ENCODE measurements at regions not wholly inside any gene's neighbourhood (a gene's known extent, or its start where the extent isn't known, plus 50 kb on each side); places are given as distances from the start of the nearest gene placed in this dataset.

DNA sequence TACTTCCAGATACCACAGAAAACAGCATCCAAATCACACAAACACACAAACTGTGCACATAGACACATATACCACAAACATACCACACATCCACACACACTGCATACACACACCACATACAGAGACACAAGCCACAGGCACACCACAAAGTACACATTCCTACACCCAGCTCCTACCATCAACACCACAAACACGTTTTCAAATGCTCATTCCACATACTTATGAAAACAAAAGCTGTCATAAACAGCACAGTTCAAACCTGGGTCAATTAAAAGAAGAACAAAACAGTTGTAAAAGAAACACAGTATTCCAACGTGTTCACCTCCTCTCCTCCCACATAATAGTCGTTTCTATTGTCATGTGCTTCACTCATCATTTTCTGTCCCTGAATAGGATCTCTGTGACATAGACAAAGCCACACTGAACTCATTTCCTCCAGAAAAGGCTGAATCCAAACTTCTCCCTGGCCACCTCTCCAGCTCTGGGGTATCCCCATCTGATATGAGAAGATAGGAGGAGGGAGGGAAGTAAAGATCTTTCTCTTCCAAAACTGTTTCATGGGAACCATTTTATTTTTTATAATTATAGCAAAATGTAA lies 89.2 kb downstream of the CXCL12 start:
- no peak for DNase-seq
- peaks cover 0 to 5% of the 10 kb centered on the region in 2 experiments for H3K9me3 ChIP-seq (ENCODE audit: control insufficient read depth in 1 of 2, insufficient read depth in 1 of 2, low read length in 2 of 2)
- H3K4me3 ChIP-seq (ENCODE audit: low read length) = no peak overlapping the region
- ATAC-seq (ENCODE audit: poor library complexity) = no peak
- ChIA-PET CTCF (no interaction called here), POLR2A (no interaction called here)
- Mint-ChIP-seq H3K27me3 (peaks cover 18% of the 10 kb centered on the region), H3K9me3 (no peaks in the 10 kb centered on the region), H3K27ac (no peak overlapping the region), H3K4me1 (ENCODE audit: low read depth) (no peaks in the 10 kb centered on the region), H3K4me3 (no peak overlapping the region), H3K36me3 (ENCODE audit: low read depth) (no peaks in the 10 kb centered on the region)
- no peaks in the 10 kb centered on the region for H3K36me3 ChIP-seq (ENCODE audit: insufficient read depth, low read length)
- H3K27me3 ChIP-seq (ENCODE audit: control insufficient read depth in 1 of 2, insufficient read depth in 2 of 2, low read length in 2 of 2) = peaks cover 23 to 34% of the 10 kb centered on the region in 2 experiments
- H3K4me1 ChIP-seq (ENCODE audit: insufficient read depth, low read length) = no peaks in the 10 kb centered on the region
- intact Hi-C loops (cut with DNase I, micrococcal nuclease) = no loop called here
- no peak overlapping the region for H3K27ac ChIP-seq (ENCODE audit: low read depth in 1 of 2, low read length in 2 of 2)
- TF ChIP-seq, protein P1, sequence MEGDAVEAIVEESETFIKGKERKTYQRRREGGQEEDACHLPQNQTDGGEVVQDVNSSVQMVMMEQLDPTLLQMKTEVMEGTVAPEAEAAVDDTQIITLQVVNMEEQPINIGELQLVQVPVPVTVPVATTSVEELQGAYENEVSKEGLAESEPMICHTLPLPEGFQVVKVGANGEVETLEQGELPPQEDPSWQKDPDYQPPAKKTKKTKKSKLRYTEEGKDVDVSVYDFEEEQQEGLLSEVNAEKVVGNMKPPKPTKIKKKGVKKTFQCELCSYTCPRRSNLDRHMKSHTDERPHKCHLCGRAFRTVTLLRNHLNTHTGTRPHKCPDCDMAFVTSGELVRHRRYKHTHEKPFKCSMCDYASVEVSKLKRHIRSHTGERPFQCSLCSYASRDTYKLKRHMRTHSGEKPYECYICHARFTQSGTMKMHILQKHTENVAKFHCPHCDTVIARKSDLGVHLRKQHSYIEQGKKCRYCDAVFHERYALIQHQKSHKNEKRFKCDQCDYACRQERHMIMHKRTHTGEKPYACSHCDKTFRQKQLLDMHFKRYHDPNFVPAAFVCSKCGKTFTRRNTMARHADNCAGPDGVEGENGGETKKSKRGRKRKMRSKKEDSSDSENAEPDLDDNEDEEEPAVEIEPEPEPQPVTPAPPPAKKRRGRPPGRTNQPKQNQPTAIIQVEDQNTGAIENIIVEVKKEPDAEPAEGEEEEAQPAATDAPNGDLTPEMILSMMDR (IDR thresholded peaks at IDR 0.05) = no peak

DNA sequence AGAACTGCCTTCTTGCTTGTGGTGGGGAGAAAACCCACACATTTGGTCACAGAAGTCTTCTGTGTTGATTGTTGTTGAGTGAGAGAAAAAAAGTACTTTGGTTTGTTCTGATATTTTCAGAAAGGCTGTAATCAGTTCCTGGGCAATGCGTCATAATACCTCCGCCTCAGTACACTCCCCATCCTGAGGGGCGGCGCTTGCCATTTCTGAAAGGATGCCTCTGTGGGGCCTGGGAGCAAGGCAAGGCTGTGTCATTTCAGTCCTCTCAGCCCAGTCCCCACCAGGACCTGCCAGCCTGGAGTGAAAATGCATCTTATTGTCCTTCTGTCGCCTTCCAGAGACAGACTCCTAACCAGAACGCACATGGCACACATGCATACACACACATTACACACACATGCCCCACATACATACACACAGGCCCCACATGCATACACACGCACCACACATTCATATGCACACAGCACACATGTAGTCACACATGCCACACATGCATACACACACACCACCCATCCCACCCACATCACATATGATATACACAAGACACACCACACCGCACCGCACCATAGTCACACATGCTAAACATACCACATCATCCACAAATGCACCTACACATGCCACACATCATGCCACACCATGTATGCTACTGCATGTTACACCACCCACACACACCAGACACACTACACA lies 90.0 kb downstream of the CXCL12 start:
- H3K4me3 ChIP-seq (ENCODE audit: low read length) = no peak overlapping the region
- CTCF ChIA-PET = no interaction called here

DNA sequence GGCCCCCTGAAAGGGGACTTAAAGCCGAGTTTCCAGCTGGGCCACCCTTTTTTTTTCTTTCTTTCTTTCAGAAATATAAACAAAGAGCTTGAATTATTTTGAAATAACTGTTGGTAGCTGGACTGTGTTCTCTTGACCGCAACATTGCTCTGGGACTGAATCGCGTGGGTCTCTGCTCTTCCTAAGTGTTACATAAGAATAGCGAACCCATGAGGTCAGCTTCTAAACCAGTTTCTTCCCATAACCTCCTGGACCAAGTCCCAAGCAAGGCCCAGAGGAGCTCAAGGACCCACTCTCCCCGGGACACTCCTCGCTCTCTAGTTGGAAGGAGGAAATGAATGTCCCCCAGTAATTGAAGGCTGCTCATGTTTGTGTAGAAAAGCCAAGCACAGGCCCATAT lies 91.1 kb downstream of the CXCL12 start:
- Mint-ChIP-seq H3K4me3 (no peak overlapping the region), H3K4me1 (ENCODE audit: low read depth) (no peaks in the 10 kb centered on the region), H3K36me3 (ENCODE audit: low read depth) (no peaks in the 10 kb centered on the region), H3K27me3 (peaks cover 23% of the 10 kb centered on the region), H3K9me3 (no peaks in the 10 kb centered on the region), H3K27ac (no peak overlapping the region)
- Histone ChIP-seq H3K36me3 (ENCODE audit: insufficient read depth, low read length) (no peaks in the 10 kb centered on the region), H3K27ac (ENCODE audit: low read depth in 1 of 2, low read length in 2 of 2) (no peak overlapping the region), H3K4me1 (ENCODE audit: insufficient read depth, low read length) (no peaks in the 10 kb centered on the region), H3K9me3 (ENCODE audit: control insufficient read depth in 1 of 2, insufficient read depth in 1 of 2, low read length in 2 of 2) (peaks cover 0 to 5% of the 10 kb centered on the region in 2 experiments), H3K27me3 (ENCODE audit: control insufficient read depth in 1 of 2, insufficient read depth in 2 of 2, low read length in 2 of 2) (peaks cover 29 to 43% of the 10 kb centered on the region in 2 experiments), H3K4me3 (ENCODE audit: low read length) (no peak overlapping the region)
- DNase-seq = no peak
- TF ChIP-seq, protein P1 (IDR thresholded peaks at IDR 0.05) = no peak
- ATAC-seq (ENCODE audit: poor library complexity) = no peak
- POLR2A ChIA-PET = no interaction called here
- CTCF ChIA-PET = no interaction called here
- intact Hi-C loops (cut with DNase I, micrococcal nuclease) = no loop called here

More for the DNA sequence above, 90.0 kb downstream of the CXCL12 start:
- Mint-ChIP-seq H3K27ac (no peak overlapping the region), H3K36me3 (ENCODE audit: low read depth) (no peaks in the 10 kb centered on the region), H3K9me3 (no peaks in the 10 kb centered on the region), H3K4me1 (ENCODE audit: low read depth) (no peaks in the 10 kb centered on the region), H3K4me3 (no peak overlapping the region), H3K27me3 (peaks cover 18% of the 10 kb centered on the region)
- H3K27me3 ChIP-seq (ENCODE audit: control insufficient read depth in 1 of 2, insufficient read depth in 2 of 2, low read length in 2 of 2) = peaks cover 23 to 40% of the 10 kb centered on the region in 2 experiments
- ATAC-seq (ENCODE audit: poor library complexity) = no peak
- no peaks in the 10 kb centered on the region for H3K36me3 ChIP-seq (ENCODE audit: insufficient read depth, low read length)
- intact Hi-C loops (cut with DNase I, micrococcal nuclease) = no loop called here
- H3K4me1 ChIP-seq (ENCODE audit: insufficient read depth, low read length) = no peaks in the 10 kb centered on the region
- H3K9me3 ChIP-seq (ENCODE audit: control insufficient read depth in 1 of 2, insufficient read depth in 1 of 2, low read length in 2 of 2) = peaks cover 0 to 5% of the 10 kb centered on the region in 2 experiments
- POLR2A ChIA-PET = no interaction called here
- no peak overlapping the region for H3K27ac ChIP-seq (ENCODE audit: low read depth in 1 of 2, low read length in 2 of 2)
- TF ChIP-seq, protein P1 (IDR thresholded peaks at IDR 0.05) = no peak
- DNase-seq = no peak

Data from CD4-positive, alpha-beta T cell (primary cell).